HG03442 (cell line): ENCODE measurements at regions not wholly inside any gene's neighbourhood (a gene's known extent, or its start where the extent isn't known, plus 50 kb on each side); places are given as distances from the start of the nearest gene placed in this dataset.

Experiments used
- ATAC-seq: cut with Tn5 transposase; IDR thresholded peaks from one replicate; pipeline ENCODE4 v1.9.1; 2021; ENCODE audit warnings: mild to moderate bottlenecking, moderate library complexity; ENCODE audit not compliant: unreplicated experiment

DNA sequence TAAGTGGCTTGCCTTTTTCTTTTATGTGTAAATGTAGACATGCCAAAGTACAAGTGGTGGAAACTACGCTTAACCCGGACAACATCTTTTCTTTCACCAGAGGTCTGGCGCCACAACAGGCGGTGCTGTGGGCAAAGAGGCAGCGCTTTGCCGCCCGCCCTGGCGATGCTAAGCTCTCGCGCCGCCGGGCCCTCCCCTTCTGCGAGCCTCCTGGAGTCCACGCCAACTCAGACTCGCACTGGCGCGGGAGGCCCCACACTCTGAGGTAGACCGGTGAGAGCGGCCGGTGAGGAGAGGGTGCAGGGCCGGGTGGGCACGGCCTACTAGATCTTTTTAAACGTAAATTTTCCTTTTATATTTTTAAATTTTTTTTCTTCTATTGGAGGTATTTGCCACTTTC lies 2253.1 kb upstream of the C9orf72 start:
- no peak for ATAC-seq

DNA sequence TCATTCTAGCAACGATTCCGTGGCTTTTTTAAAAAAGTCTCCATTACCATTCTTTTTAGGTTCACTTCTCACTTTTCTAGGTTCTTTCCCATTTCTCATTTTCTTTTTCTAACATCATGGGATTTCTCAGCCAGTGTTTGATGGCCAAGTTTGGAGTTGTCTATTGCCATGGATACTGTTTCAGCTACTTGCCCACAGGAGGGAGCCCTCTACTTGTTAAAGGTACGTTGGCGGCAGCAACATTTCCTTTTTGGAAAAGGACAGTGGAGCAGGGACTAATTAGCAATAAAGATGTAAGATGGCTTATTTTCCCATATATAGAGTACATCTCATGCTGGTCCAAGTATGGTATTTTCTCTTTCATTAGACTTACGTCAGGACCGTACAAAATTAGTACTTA lies 2257.5 kb upstream of the C9orf72 start:
- no peak for ATAC-seq

DNA sequence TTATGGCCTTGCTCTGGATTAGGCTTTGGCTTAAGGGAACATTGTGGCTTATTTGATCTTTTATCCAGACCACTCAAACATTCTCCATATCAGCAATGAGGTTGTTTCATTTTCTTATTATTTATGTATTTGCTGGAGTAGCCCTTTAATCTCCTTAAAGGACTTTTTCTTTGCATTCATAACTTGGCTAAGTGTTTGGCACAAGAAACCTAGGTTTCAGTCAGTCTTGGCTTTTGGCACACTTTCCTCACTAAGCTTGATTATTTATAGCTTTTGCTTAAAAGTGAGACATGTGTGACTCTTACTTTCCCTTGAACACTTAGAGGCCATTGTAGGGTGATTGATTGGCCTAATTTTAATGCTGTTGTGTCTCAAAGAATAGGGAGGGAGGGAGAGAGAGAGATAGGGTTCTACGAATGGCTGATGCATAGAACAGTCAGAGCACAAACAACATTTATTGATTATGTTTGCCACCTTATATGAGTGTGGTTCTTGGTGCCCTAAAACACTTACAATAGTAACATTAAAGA lies 2265.3 kb upstream of the C9orf72 start:
- ATAC-seq = no peak

DNA sequence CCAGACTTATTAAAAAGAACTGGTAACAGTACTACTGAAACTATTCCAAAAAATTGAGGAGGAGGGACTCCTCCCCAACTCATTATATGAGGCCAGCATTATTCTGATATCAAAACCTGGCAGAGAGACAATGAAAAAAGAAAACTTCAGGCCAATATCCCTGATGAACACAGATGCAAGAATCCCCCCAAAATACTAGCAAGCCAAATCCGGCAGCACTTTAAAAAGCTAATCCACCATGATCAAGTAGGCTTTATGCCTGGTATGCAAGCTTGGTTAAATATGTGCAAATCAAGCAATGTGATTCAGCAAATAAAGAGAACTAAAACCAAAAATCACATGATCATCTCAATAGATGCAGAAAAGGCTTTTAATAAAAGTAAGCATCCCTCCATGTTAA lies 2271.0 kb upstream of the C9orf72 start:
- no peak for ATAC-seq

DNA sequence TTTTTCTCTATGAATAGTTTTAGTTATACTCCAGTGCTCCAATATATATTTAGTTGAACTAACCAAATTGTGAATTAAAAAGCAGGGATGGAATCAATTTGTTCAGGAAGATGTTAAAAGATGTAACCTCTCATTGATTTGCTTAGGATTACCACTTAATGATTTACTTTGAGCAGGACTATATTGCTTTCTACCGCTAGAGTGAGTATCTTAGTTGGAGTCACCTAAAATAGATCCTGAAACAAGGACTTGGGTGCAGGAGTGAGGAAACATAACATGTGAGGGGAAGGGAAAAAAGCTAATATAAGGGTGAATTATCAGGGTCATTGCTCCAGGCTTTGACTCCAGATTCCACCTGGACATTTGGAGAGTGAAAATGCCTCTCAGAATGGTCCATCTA lies 2277.4 kb upstream of the C9orf72 start:
- ATAC-seq = no peak

DNA sequence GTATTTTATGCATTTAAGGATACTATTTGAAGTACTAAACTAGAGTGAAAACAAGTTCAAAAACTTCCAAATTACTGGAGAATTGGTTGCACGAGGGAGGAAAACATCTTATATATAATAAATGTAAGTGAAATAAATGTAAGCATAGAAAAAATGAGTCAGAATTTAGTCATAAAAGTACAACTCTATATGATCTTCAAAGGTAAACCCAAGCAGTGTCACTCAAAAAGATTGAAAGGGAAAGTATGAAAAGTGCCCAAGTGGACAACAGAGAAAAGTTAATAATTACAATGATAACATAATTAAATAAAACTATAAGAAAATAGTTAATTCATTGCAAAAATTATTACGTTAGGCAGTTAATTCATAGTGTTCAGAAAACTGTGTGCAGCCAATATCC lies 2288.5 kb upstream of the C9orf72 start:
- no peak for ATAC-seq

DNA sequence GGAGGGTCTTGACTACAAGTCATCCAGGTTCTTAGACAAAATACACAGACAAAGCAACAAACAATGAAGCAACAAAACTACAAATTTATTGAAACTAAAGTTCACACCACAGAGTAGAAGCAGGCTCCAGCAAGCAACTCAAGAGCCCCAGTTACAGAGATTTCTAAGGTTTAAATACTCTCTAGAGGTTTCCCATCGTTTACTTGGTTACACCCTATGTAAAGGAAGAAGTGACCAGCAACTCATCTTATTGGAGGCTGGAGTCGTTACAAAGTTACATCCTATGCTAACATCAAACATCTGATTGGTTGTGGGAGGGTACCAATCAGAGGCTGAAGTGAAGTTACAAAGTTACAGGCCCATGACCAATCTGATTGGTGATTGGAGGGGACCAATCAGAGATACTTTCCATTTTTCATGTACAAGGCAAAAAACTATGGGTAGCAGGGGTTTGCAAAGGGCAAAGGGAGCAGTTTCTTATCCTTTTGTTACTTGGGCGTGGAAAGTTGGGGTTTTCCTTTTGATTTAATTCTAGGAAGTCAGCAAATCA lies 2292.6 kb upstream of the C9orf72 start:
- ATAC-seq = no peak

DNA sequence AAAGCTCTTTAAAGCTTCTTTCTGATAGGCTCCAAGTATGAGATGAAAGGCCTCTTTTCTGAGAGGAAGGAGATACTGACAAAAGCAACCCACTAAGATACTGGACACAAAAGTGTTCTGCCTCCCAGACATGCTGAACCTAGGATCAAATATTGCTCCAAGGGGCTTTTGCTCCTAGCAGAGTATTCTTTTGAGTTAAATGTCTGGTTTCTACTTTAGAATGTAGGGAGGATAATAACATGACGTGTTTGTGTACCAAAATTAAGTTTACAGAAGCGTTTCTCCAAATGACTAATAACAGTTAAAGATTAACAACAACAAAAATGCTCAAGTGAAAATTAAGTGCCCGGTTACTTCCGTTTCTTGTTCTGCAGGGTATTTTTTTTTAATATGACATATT lies 2293.3 kb upstream of the C9orf72 start:
- ATAC-seq = peak; percentile 54

DNA sequence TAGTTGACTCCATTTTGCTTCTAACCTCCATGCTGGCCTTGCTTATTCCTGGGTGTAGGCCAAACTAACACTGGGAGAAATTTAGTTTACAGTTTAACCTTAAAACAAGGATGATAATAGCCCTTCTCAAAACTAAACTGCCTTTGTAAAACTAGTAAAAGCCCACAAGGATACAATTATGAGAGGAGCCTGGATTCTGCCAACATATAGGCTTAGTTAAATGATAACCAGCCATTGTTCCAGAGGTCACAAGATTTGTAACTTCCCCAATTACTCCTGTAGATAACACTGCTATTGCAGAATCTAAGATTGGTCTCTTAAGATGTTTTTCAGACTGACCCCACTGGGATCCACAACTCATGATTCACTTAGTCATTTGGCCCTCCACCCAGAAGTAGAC lies 2300.3 kb upstream of the C9orf72 start:
- ATAC-seq = no peak

DNA sequence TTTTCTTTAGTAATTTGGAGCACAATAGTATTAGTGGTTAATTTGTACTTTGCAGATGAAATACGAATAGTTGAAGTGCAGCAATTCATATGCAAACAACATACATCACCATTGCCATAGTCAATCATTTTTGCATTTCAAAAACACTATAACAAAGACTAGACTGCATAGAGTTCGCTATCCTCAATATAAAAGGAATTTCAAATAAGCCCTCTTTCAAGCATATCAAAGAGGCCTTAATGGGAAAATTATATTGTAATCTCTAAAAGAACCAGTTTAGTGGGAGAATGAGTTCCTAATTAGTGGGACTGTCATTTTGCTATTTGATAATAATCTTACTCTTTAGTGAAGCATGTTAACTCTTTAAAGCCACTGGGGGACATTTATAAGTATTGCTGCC lies 2302.3 kb upstream of the C9orf72 start:
- no peak for ATAC-seq

DNA sequence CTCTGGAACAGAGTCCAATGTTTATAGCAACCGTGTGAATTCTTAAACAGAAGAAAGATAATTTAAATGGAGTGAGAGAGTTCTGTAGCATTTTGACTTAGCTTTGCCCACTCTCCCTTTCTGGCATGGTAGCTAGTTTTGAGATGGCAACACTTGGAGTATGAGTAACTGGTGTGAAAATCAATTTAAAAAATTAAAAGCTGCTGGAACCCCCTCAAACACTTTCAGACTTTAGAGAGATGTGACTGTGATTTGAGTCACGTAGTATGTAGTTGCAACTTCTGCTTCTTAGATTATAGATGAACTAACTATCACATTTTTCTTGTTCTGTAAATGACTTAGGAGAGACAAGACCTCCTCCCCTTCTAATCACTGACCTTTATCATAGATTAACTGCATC lies 2309.5 kb upstream of the C9orf72 start:
- no peak for ATAC-seq

DNA sequence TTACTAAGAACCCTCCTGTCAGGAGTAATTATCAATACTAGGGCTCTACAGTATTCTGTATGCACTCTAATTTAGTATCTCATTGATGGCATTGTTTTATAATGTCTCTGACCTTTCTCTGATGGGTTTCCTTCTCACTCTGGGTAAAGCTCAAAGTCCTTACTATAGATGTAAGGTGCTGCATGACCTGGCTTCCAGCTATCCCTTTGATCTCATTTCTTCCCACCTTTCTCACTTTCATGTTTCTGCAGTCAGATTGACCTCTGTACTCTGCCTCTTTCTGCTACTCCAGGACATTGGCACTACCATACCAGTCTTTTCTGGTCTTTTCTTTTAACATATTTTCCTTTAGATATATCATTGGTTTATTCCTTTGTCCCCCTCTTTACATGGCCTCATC lies 2332.8 kb upstream of the C9orf72 start:
- no peak for ATAC-seq

DNA sequence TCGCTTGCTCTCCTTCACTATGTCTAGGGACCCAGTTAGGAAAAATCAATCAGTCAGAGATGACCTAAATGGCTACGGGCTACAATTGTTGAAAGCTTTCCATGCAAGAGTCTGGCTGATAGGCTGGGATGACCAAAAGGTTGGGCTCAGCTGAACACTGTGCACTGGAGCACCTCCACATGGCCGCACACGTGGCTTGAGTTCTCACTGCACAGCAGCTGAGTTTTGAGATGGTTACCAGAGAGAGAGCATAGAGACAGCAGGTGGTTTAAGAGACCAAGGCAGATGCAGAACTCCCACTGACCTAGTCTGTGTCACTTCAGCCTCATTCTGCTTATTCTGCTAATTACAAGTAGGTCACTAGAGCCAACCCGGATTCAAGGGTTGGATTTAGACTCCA lies 2354.8 kb upstream of the C9orf72 start:
- ATAC-seq = no peak

DNA sequence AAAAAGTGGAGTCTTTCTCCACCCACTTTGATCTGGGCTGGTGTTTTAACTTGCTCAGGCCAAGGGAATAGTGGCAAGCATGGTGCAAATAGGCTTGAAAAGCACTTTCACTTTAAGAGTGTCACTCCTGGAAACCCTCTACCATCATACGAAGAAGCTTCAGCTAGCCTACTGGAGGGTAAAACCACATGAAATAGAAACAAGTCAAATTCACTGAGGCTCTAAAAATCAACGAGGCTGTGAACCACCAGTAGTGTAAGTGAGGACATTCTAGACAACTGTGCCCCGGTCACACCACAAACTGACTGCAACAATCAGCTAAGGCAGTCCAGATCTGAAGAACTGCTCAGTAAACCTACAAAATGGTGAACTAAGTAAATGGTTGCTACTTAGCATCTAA lies 2366.3 kb upstream of the C9orf72 start:
- ATAC-seq = no peak

DNA sequence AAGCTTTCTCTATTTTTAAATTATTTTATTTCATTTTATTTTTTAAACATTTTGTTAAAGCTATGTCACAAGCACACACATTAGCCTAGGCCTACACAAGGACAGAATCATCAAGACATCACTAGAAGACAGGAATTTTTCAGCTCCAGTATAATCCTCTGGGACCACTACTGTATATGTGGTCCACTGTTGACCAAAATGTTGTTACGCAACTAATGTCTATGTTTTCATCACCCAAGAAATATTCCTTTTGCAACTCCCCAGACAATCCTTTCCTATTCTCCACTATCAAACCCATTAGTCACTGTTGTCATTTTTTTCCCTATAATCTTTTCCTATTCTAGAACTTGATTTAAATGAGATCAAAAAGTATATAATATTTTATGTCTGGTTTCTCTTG lies 2371.7 kb upstream of the C9orf72 start:
- ATAC-seq = no peak

DNA sequence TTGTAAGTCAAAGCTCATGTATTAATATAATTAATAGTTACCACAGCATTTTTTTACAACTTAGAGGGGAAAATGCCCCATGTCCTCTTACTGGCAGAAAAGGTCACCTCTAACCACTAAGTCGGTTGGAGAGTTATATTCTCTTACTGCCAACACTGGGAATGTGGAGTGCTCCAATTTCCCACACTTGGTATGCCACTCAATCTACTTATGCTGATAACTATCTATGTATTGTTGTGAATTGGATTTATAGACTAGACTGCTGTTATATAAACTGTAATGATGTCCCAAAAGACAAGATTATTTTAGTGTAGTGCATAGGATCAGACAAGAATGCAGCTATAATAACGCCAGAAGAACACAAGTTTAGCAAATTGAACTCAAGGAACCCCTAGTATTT lies 2385.2 kb upstream of the C9orf72 start:
- no peak for ATAC-seq

DNA sequence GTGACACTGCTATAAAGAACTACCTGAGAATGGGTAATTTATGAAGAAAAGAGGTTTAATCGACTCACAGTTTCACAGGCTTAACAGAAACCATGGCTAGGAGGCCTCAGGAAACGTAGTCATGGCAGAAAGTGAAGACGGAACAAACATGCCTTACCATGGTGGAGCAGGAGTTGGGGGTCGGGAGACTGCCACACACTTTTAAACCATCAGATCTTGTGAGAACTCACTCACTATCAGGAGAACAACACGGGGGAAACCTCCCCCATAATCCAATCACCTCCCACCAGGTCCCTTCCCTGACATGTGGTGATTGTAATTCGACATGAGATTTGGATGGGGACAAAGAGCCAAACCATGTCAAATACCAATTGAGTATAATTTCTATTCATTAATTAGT lies 2392.6 kb upstream of the C9orf72 start:
- no peak for ATAC-seq

DNA sequence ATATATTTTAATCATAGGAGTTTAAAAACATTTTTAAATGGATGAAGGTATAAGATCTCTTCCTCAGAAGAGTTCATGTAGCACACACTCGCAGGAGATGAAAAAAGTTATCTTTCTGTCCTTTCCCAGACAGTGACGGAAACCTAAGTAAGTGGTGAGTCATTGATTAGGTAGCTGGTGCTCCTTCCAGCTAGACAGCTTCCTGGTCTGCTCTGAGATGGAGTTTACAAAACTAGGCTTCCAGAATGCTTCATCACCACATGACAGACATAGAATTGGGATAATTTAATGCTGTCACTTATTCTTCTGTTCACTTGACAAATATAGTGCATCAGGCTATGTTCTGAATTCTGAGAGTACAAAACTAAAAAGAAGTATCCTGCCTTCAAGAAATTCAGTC lies 2393.0 kb upstream of the C9orf72 start:
- ATAC-seq = no peak

DNA sequence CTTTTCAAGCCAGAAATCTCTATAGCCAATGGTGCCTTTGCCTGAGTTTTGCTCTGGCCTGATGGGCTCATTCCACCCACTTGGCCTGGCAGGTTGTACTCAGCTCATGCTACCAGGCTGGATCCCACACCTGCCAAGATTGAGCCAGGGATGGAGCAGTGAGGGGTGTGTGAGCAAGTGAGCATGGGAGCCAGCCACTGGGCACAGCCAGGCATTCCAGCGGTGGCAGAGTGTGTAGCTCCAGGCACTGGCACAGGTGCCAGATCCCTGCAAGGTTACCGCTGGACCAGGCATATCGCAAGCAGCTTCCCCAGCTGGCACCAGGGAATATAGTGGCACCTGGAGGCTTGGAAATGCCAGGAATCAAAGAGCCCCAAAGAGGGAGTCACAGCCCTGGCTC lies 2395.6 kb upstream of the C9orf72 start:
- no peak for ATAC-seq

DNA sequence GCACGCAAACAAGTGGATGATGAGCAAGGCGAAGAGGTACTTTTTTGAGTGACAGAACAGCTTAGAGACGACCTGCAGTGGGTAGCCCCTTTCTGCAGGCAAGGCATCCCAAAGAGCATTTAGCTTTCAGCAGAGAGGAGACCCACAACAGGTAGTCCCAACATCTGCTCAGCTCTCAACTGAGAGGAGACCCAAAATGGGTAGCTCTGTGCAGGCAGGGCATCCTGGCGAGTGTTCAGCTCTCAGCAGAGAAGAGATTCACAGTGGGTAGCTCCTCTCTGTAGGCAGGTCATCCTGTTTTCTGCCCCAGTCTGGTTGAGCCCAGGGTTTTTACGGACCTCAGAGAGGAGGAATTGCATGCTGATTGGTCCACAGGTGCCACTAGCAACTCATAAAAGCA lies 2396.1 kb upstream of the C9orf72 start:
- no peak for ATAC-seq

DNA sequence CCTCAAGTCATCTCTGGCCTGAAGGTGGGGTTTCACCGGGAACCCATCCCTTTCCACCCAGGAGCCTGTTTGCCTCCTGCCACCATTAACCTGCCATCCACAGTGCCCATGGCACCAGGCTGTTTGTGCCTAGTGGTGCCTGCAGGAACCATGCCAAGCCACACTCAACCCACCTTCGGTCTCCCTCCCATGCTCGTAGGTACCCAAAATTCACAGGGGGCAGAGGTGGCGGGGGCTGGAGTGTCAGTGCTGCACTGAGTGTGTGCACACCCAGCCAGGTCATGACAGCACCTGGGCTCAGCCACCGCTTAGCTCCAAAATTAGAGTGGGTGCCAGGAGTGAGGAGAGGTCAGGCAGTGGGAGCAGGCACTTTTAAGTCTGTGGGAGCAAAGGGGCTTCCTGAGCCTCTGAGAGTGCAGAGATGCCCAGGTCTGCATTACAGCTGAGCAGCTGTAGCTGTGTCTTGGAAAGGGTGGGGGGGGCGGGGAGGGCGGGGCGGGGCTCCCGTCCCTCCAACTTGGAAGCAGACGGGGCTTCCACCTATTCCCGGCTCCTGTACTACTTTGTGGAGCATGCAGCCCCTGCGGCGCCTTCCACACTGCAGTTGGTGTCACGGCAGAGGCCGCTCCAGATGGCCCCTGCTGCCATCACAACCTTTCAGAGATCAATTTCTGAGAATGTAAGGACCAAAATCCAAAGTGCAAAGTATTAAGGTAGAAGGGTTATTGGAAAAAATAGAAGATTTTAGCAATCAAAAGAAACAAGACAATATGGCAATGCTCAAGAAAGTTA lies 2396.8 kb upstream of the C9orf72 start:
- ATAC-seq = no peak

DNA sequence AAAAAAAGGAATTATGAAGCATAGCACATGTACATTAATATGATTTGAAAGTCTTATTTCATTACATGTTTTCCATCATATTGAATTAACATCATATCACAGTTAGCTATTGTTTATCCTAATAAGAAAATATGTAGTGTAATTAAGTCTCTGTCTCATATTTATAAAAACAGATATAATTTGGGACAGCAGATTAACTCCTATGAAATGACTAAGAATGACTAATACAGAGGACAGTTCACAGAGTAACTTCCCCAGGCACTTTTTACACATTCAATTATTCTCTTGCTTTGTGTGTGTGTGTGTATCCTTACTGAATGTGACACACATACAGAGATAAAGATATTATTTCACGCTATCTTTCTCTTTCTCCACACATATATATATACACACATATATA lies 2400.9 kb upstream of the C9orf72 start:
- ATAC-seq = no peak

DNA sequence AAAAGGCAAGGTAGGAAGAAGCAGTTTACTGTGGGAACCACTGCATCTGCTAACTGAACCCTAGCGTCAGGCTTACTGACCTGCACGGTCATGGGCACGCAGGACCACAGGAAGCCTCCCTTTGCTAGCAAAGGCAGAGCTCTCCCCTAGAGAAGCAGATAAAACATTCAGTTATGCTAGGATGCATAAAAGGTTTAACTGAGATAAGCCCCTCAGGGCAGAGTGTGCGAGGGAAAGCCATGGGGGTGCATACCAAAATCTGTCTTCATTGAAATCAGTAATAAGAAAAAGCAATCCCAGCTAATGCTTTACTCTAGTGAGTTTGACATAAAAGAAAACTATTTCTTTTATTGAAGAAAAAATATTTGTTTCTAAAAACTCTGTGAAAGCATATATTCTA lies 2403.7 kb upstream of the C9orf72 start:
- ATAC-seq = no peak
